HG03457 (cell line): ENCODE measurements at regions not wholly inside any gene's neighbourhood (a gene's known extent, or its start where the extent isn't known, plus 50 kb on each side); places are given as distances from the start of the nearest gene placed in this dataset.

ENCODE experiments used
- ATAC-seq: cut with Tn5 transposase; IDR thresholded peaks from one replicate; pipeline ENCODE4 v1.9.1; 2021; ENCODE audit warnings: moderate number of reproducible peaks; ENCODE audit not compliant: unreplicated experiment

DNA sequence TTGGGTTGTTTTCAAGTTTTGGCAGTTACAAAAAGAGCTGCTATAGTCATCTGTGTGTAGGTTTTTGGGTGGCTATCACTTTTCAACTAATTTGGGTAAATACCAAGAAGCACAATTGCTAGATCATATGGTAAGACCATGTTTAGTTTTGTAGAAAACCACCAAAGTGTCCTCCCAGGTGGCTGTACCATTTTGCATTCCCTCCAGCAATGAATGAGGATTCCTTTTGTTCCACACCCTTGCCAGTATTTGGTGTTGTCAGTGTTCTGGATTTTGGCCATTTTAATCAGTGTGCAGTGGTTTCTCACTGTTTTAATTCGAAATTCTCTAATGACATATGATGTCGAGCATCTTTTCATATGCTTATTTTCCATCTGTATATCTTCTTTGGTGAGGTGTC lies 457.5 kb upstream of the ARID1B start:
- no peak for ATAC-seq

GRCh38 chr6:156316583-156317125 lies 460.5 kb upstream of the ARID1B start:
- ATAC-seq: no peak

DNA sequence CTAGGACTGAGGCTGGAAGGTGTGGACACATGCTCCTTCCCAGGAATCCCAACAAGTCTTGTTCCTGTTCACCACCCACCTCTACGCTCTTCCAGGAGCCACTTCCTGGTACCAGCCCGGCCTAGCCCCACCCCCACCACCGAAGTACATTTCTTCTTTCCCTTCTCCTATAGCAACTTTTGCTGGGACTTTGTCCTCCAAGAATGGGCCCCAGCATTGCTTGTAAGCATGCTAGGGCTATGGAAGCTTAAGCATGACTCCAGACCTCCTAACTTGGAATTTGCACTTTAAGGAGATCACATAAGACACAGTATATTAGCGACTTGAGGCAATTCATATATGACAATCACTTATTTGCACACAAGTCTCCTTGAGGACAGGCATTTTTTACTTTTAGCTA lies 462.0 kb upstream of the ARID1B start:
- ATAC-seq: no peak

DNA sequence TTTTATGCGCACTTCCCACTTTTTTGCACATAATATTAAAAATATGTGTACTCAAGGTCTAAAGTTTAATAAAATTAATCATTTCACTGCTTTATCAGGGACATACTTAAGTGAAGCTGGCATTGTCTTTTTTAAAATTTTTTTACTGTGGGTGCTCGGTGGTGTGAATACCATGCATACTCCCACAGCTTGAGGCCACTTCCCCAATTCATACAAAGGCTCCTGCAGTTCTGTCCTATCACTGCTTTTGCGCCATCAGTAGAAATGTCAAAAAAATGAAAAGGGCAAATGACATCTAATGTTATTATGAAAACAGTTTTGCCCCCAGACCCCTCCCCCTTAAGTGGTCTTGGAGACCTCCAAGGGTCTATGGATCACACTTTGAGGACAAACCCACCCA lies 464.1 kb upstream of the ARID1B start:
- ATAC-seq: no peak

DNA sequence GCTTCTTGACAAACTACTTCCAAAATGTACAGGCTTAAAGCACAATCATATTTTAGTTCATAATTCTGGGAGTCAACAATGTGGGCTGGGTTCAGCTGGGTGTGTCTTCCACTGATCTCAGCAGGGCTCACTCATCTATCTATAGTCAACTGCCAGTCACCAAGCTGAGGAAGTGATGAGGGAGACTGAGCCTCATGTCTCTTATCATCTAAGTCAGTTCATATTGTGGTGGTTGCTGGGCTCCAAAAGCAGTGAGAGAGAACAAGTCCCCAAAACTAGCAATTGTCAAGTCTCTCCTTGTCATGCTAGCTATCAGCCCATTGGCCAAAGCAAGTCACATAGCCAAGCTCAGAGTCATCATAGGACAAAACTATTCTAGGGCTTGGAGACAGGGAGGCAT lies 465.9 kb upstream of the ARID1B start:
- ATAC-seq: no peak

DNA sequence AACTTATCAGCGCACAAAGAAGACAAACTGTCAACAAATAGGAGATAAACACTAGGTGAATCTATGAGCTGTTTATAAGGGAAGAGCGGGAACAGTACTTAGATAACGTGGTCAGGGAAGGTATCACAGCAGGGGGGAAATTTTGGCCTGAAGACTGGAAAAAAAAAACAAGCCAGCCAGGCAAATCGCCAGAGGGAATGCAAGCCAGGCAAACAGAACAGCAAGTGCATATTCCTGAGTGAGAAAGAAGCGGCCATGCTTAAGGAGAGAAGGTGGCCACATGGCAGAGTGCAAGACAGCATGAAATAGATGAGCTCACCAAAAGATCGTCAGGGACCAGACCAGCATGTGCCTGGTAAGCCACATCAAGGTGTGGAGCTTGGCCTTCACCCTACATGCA lies 466.5 kb upstream of the ARID1B start:
- ATAC-seq: no peak

- no peak for ATAC-seq
Measured at GRCh38 chr6:156309017-156309416, 468.2 kb upstream of the ARID1B start.

DNA sequence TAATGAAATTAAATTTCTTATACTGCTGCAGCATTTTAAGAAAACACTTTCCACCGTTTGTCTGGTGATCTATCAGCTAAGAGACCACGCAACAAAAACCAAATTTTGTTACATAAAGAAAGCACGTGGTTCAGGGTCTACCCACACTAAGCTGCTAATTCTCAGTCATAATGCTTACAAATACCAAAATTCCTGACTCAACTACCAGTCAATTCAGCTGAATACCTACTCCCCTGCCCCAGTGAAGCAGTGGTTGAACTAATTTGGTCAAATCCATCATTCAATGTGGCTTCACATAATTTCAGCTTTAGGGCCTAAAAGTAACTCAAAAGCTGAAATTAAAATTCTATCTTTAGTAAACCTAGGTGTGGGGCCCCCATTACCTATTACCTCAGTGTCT lies 468.6 kb upstream of the ARID1B start:
- no peak for ATAC-seq

DNA sequence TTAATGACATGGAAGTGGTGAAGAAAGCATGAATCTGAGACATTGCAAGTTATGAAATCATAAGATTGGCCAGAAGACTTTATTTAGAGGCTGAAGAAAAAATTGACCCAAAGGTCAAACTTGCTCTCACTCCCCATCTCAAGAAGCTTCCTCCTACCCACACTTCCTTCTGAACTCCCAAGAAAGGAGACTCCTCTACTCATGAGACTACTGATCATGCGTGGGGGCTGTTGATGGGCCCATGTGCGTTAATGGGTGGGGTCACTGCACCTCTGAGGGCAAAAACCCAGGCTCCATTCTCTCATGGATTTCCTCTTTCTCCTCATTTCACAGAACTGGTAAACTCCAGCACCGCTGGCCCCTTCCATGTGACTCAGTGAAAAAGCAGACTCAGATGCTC lies 470.6 kb upstream of the ARID1B start:
- ATAC-seq: no peak

- no peak for ATAC-seq
Measured at GRCh38 chr6:156283091-156283490, 494.1 kb upstream of the ARID1B start.

GRCh38 chr6:156282087-156282486 lies 495.1 kb upstream of the ARID1B start:
- no peak for ATAC-seq

DNA sequence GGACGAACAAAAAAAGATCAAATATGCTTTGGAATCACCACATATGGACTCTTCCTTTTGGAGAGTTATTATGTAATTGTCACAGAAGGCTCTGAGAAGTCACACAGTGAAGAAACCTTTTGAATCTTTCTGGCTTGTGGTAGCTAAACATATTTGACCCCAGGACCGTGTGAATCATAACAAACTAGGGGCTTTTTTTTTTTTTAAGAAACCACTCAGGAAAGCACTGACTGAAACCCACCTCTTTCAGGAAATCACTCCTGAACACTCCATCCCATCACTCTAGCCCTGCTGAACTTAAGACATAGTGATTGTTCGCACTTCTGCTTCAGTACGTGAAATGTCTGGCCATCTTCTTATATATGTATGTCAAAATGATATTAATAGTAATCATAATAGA lies 495.9 kb upstream of the ARID1B start:
- no peak for ATAC-seq

DNA sequence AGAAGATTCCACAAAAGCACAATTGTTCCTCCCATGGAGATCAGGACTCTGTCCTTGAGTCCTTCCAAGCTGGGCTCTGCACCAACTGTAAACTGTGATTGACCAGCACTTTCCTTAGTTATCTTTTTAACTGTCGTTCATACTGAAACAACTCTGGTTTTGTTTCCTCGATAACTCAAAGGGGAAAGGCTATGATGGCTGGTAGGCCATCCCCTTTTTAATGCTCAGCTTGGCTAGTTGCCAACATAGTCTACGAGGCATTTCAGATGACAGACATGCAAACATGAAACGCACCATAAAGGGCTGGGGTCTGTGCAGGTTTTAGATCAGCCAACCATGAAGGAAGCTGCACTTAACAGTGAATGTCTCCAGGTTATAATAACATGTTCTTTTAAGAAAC lies 497.1 kb upstream of the ARID1B start:
- ATAC-seq: no peak

- no peak for ATAC-seq
Measured at GRCh38 chr6:156279261-156279969, 497.8 kb upstream of the ARID1B start.

DNA sequence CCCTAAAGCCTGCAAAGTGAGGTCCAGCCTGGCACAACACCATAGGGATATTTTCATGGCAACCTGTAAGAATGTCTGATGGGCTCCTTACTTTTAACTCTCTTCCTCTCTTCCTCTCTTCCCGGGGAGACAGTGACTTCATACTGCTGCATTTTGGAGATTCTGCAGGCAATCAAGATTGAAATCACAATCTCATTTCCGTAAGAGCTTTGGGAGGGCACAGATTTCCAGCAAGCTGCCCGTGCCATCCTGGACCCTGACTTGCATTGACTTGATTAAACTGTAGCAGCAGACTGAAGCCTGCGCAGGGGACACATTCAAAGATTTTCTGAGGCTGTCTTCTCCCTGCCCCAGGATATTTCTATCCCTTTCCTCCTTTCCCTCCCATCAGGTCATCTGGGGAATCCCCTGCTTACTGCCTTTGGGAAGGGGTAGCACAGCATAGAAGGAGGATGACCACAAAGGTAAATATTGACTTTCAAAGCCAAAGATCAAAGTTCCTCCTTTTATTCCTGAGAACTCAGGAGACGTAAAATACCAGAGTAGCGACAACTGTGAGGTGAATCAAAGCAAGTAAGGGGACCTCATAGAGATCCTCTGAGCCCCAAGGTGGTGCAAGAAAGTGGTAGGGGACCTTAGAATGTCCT lies 504.0 kb upstream of the ARID1B start:
- no peak for ATAC-seq

DNA sequence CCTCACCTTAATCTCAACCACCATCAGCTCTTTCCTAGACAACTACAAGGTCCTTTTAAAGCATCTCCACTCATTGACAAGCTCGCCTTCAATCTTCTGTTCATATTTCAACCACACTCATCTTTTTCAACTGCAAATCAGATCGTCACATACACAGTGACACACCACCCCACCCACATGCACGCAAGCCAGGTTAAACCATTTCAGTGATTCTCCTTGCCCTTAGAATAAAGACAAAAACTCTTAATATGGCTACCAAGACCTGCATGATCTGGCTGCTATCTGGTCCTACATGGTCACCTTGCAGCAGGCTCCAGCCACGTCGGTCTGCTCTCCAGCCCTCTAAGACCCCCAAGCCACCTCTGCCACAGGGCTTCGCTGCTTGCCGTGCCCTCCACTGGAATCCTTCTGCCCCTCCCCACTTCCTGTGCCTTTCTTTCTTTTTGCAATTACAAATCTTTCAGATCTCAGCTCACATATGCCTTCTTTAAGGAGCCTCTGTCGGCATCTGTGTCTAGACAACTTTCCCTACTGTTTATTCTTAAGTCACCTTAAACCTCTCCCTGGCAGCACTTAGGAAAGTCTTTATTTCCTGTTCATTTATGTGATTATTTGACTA lies 507.3 kb upstream of the ARID1B start:
- ATAC-seq: no peak

GRCh38 chr6:156268849-156269248 lies 508.3 kb upstream of the ARID1B start:
- ATAC-seq: no peak

DNA sequence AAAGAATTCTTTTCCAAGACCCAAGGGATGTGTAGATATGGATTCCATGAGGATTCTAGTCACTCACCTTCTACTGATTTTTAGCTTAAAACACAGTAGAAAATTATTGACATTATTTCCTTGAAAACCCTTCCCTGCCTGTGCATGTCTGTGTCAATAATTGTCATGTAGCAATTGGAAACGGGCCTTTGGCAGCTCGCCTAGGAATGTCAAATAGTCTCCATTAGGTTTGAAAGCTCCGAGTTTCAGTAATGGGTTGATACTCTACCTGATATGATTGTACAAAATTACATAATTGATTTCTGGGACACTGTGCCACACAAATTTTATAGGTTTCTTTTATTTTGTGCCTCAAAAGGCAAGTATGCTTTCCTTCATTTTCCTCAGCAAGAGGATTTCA lies 515.2 kb upstream of the ARID1B start:
- no peak for ATAC-seq

GRCh38 chr6:156260815-156261214 lies 516.4 kb upstream of the ARID1B start:
- ATAC-seq: no peak

DNA sequence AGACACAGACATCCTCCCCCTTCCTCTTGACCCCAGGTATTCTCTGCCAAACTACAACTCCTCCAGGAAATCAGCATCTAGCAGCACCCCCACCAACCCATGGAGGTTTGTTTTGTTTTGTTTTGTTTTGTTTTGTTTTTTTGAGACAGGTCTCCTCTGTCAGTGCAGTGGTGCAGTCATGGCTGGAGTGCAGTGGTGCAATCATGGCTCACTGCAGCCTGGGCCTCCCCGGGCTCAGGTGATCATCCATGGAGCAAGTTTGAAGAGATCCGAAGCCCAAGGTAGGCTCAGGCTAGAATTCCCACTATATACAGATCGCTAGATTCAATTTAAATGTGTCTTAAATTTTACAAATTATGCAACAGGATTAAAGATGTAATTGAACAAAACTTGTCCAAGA lies 518.2 kb upstream of the ARID1B start:
- no peak for ATAC-seq

DNA sequence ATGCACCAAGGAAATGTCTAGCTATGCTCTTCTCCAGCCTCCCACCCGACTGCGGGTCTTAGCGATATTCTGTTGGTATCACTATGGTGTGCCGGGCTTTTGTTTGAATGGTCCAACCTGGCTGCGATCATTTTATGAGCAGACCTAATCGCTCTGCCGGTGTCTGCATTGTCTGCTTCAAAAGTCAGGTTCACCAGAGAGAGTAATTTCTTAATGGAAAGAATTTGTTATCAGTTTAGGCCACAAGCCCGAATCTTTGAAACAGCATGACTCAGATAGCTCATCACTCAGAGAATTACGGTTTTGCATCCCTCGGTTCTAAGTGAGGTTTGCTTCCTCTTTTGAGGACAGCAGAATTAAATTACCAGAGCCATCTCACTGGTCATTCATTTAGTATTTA lies 521.0 kb upstream of the ARID1B start:
- no peak for ATAC-seq

GRCh38 chr6:156254240-156254639 lies 522.9 kb upstream of the ARID1B start:
- no peak for ATAC-seq
